ENCODE measurements at regions not wholly inside any gene's neighbourhood (a gene's known extent, or its start where the extent isn't known, plus 50 kb on each side); places are given as distances from the start of the nearest gene placed in this dataset.

- Histone ChIP-seq H3K27me3 (ENCODE audit: insufficient read depth, low read length, poor library complexity) (peaks cover 4% of the 10 kb centered on the region), H3K4me3 (ENCODE audit: low read depth in 1 of 2, low read length in 2 of 2) (no peak overlapping the region), H2AFZ (ENCODE audit: low read depth, low read length) (no peak overlapping the region), H3K36me3 (ENCODE audit: insufficient read depth, low read length) (no peaks in the 10 kb centered on the region), H3K79me2 (ENCODE audit: insufficient read depth, low read length) (no peaks in the 10 kb centered on the region), H4K20me1 (ENCODE audit: insufficient read depth, low read length) (peaks cover 6% of the 10 kb centered on the region; the same call in 1 of the 2 replicates), H3K4me2 (ENCODE audit: insufficient read depth, low read length) (no peak overlapping the region), H3K4me1 (ENCODE audit: insufficient read depth, low read length) (no peaks in the 10 kb centered on the region), H3K27ac (ENCODE audit: low read length) (no peak overlapping the region), H3K9me3 (ENCODE audit: insufficient read depth, low read length, severe bottlenecking) (no peaks in the 10 kb centered on the region), H3K9ac (ENCODE audit: low read depth, low read length) (no peak overlapping the region)
- TF ChIP-seq CTCF (IDR thresholded peaks at IDR 0.05; ENCODE audit: borderline replicate concordance, extremely low read depth, low read length, poor library complexity, severe bottlenecking) (no peak), EZH2 (IDR thresholded peaks at IDR 0.05; ENCODE audit: borderline replicate concordance, low read depth, low read length, severe bottlenecking) (no peak)
- ATAC-seq (ENCODE audit: insufficient read depth, low read depth) (no peak), DNase-seq (peak; percentile 0)
Observed at GRCh38 chr2:240292619-240293525, 142.6 kb upstream of the GPC1 start.

GRCh38 chr2:240293557-240294461 lies 141.7 kb upstream of the GPC1 start:
- peaks cover 6% of the 10 kb centered on the region; the same call in 1 of the 2 replicates for H4K20me1 ChIP-seq (ENCODE audit: insufficient read depth, low read length)
- ATAC-seq (ENCODE audit: insufficient read depth, low read depth): no peak
- DNase-seq: peak; percentile 1
- no peaks in the 10 kb centered on the region for H3K9me3 ChIP-seq (ENCODE audit: insufficient read depth, low read length, severe bottlenecking)
- TF ChIP-seq CTCF (IDR thresholded peaks at IDR 0.05; ENCODE audit: borderline replicate concordance, extremely low read depth, low read length, poor library complexity, severe bottlenecking) (no peak), EZH2 (IDR thresholded peaks at IDR 0.05; ENCODE audit: borderline replicate concordance, low read depth, low read length, severe bottlenecking) (no peak)
- no peak overlapping the region for H3K4me2 ChIP-seq (ENCODE audit: insufficient read depth, low read length)
- peaks cover 4% of the 10 kb centered on the region for H3K27me3 ChIP-seq (ENCODE audit: insufficient read depth, low read length, poor library complexity)
- H3K4me3 ChIP-seq (ENCODE audit: low read depth in 1 of 2, low read length in 2 of 2): no peak overlapping the region
- H3K4me1 ChIP-seq (ENCODE audit: insufficient read depth, low read length): no peaks in the 10 kb centered on the region
- H3K79me2 ChIP-seq (ENCODE audit: insufficient read depth, low read length): no peaks in the 10 kb centered on the region
- H3K27ac ChIP-seq (ENCODE audit: low read length): no peak overlapping the region
- no peaks in the 10 kb centered on the region for H3K36me3 ChIP-seq (ENCODE audit: insufficient read depth, low read length)
- no peak overlapping the region for H3K9ac ChIP-seq (ENCODE audit: low read depth, low read length)
- no peak overlapping the region for H2AFZ ChIP-seq (ENCODE audit: low read depth, low read length)

GRCh38 chr2:240294514-240294913 lies 140.9 kb upstream of the GPC1 start:
- Histone ChIP-seq H3K4me3 (ENCODE audit: low read depth in 1 of 2, low read length in 2 of 2) (no peak overlapping the region), H4K20me1 (ENCODE audit: insufficient read depth, low read length) (peaks cover 6% of the 10 kb centered on the region; the same call in 1 of the 2 replicates), H3K4me2 (ENCODE audit: insufficient read depth, low read length) (no peak overlapping the region), H3K9ac (ENCODE audit: low read depth, low read length) (no peak overlapping the region), H2AFZ (ENCODE audit: low read depth, low read length) (no peak overlapping the region), H3K4me1 (ENCODE audit: insufficient read depth, low read length) (no peaks in the 10 kb centered on the region), H3K79me2 (ENCODE audit: insufficient read depth, low read length) (no peaks in the 10 kb centered on the region), H3K9me3 (ENCODE audit: insufficient read depth, low read length, severe bottlenecking) (no peaks in the 10 kb centered on the region), H3K36me3 (ENCODE audit: insufficient read depth, low read length) (no peaks in the 10 kb centered on the region), H3K27ac (ENCODE audit: low read length) (no peak overlapping the region), H3K27me3 (ENCODE audit: insufficient read depth, low read length, poor library complexity) (peaks cover 4% of the 10 kb centered on the region)
- TF ChIP-seq CTCF (IDR thresholded peaks at IDR 0.05; ENCODE audit: borderline replicate concordance, extremely low read depth, low read length, poor library complexity, severe bottlenecking) (no peak), EZH2 (IDR thresholded peaks at IDR 0.05; ENCODE audit: borderline replicate concordance, low read depth, low read length, severe bottlenecking) (no peak)
- ATAC-seq (ENCODE audit: insufficient read depth, low read depth): no peak
- no peak for DNase-seq
